ENCODE measurements at regions not wholly inside any gene's neighbourhood (a gene's known extent, or its start where the extent isn't known, plus 50 kb on each side); places are given as distances from the start of the nearest gene placed in this dataset.
"Not testable (repeated sequence)": the region's sequence is repeated elsewhere in the genome, so short reads cannot be mapped to it uniquely, and the experiment has no call there.

GRCh38 chr6:112464901-112465665, 118.0 kb downstream of the RFPL4B start:
- no peak for DNase-seq

- DNase-seq = no peak
Measured at GRCh38 chr6:112466373-112467151, 119.4 kb downstream of the RFPL4B start.

GRCh38 chr6:112468359-112468758, 121.2 kb downstream of the RFPL4B start:
- no peak for DNase-seq

GRCh38 chr6:112469306-112469705, 122.2 kb downstream of the RFPL4B start:
- no peak for DNase-seq

- no peak for DNase-seq
Measured at GRCh38 chr6:112470376-112470775, 123.2 kb downstream of the RFPL4B start.

- no peak for DNase-seq
Measured at GRCh38 chr6:112470950-112471349, 123.8 kb downstream of the RFPL4B start.

- no peak for DNase-seq
Measured at GRCh38 chr6:112475083-112475482, 128.0 kb downstream of the RFPL4B start.

GRCh38 chr6:112477125-112477524, 130.0 kb downstream of the RFPL4B start:
- DNase-seq = no peak

GRCh38 chr6:112478036-112478435, 130.9 kb downstream of the RFPL4B start:
- DNase-seq = no peak

GRCh38 chr6:112479975-112480374, 132.8 kb downstream of the RFPL4B start:
- DNase-seq = not testable (repeated sequence)

GRCh38 chr6:112480553-112480952, 133.4 kb downstream of the RFPL4B start:
- no peak for DNase-seq

- no peak for DNase-seq
Measured at GRCh38 chr6:112481211-112481610, 134.1 kb downstream of the RFPL4B start.

GRCh38 chr6:112482373-112482772, 135.2 kb downstream of the RFPL4B start:
- no peak for DNase-seq

- no peak for DNase-seq
Measured at GRCh38 chr6:112485120-112485826, 138.1 kb downstream of the RFPL4B start.

- no peak for DNase-seq
Measured at GRCh38 chr6:112485827-112486212, 138.7 kb downstream of the RFPL4B start.

GRCh38 chr6:112486454-112486853, 139.3 kb downstream of the RFPL4B start:
- DNase-seq = no peak

GRCh38 chr6:112488238-112488637, 141.1 kb downstream of the RFPL4B start:
- no peak for DNase-seq

GRCh38 chr6:112501705-112502104, 154.6 kb downstream of the RFPL4B start:
- no peak for DNase-seq

GRCh38 chr6:112502351-112503090, 155.4 kb downstream of the RFPL4B start:
- DNase-seq = no peak

GRCh38 chr6:112503091-112503596, 156.0 kb downstream of the RFPL4B start:
- DNase-seq = no peak

- DNase-seq = no peak
Measured at GRCh38 chr6:112504621-112505020, 157.5 kb downstream of the RFPL4B start.

- no peak for DNase-seq
Measured at GRCh38 chr6:112511441-112511840, 164.3 kb downstream of the RFPL4B start.

- DNase-seq = no peak
Measured at GRCh38 chr6:112513175-112513574, 166.0 kb downstream of the RFPL4B start.

All from activated CD4-positive, alpha-beta T cell treated with anti-CD3 and anti-CD28 coated beads, Interleukin-2, Interleukin-6, amounts not matched to agents 100 ng/mL and 50 ng/mL, durations not matched to agents 16 hours and 8 hours (primary cell).